ENCODE measurements at regions not wholly inside any gene's neighbourhood (a gene's known extent, or its start where the extent isn't known, plus 50 kb on each side); places are given as distances from the start of the nearest gene placed in this dataset.

GRCh38 chr21:35885942-35886541 is 174.3 kb downstream of the SETD4 start:
- no peak for DNase-seq (ENCODE audit: low read depth)
- TF ChIP-seq CTCF (IDR thresholded peaks at IDR 0.05; ENCODE audit: control insufficient read depth, extremely low read depth, insufficient read depth): no peak
- H3K4me3 ChIP-seq (ENCODE audit: low read depth, low read length): no peak overlapping the region

- DNase-seq (ENCODE audit: low read depth): no peak
- H3K4me3 ChIP-seq (ENCODE audit: low read depth, low read length): no peak overlapping the region
- TF ChIP-seq CTCF (IDR thresholded peaks at IDR 0.05; ENCODE audit: control insufficient read depth, extremely low read depth, insufficient read depth): no peak
Measured at GRCh38 chr21:35882791-35883240, 177.5 kb downstream of the SETD4 start.

- peak overlapping the region; percentile 14; the same call in 1 of the 2 replicates for H3K4me3 ChIP-seq (ENCODE audit: low read depth, low read length)
- DNase-seq (ENCODE audit: low read depth): no peak
- TF ChIP-seq CTCF (IDR thresholded peaks at IDR 0.05; ENCODE audit: control insufficient read depth, extremely low read depth, insufficient read depth): no peak
Measured at GRCh38 chr21:35873441-35873840, 186.9 kb downstream of the SETD4 start.

- DNase-seq (ENCODE audit: low read depth): no peak
Measured at GRCh38 chr21:35871906-35872305, 188.4 kb downstream of the SETD4 start.

GRCh38 chr21:35868869-35869223 is 191.5 kb downstream of the SETD4 start:
- TF ChIP-seq CTCF (IDR thresholded peaks at IDR 0.05; ENCODE audit: control insufficient read depth, extremely low read depth, insufficient read depth): no peak
- no peak for DNase-seq (ENCODE audit: low read depth)
- H3K4me3 ChIP-seq (ENCODE audit: low read depth, low read length): no peak overlapping the region

More at GRCh38 chr21:35871906-35872305, 188.4 kb downstream of the SETD4 start:
- no peak for TF ChIP-seq CTCF (IDR thresholded peaks at IDR 0.05; ENCODE audit: control insufficient read depth, extremely low read depth, insufficient read depth)
- H3K4me3 ChIP-seq (ENCODE audit: low read depth, low read length): no peak overlapping the region

- H3K4me3 ChIP-seq (ENCODE audit: low read depth, low read length): no peak overlapping the region
- no peak for DNase-seq (ENCODE audit: low read depth)
- TF ChIP-seq CTCF (IDR thresholded peaks at IDR 0.05; ENCODE audit: control insufficient read depth, extremely low read depth, insufficient read depth): no peak
Measured at GRCh38 chr21:35868005-35868868, 192.1 kb downstream of the SETD4 start.
